GM18868 (cell line): ENCODE measurements at regions not wholly inside any gene's neighbourhood (a gene's known extent, or its start where the extent isn't known, plus 50 kb on each side); places are given as distances from the start of the nearest gene placed in this dataset.

ENCODE experiments used
- ATAC-seq: cut with Tn5 transposase; IDR thresholded peaks from one replicate; pipeline ENCODE4 v1.9.1; 2021; ENCODE audit warnings: mild to moderate bottlenecking, moderate library complexity; ENCODE audit not compliant: unreplicated experiment

DNA sequence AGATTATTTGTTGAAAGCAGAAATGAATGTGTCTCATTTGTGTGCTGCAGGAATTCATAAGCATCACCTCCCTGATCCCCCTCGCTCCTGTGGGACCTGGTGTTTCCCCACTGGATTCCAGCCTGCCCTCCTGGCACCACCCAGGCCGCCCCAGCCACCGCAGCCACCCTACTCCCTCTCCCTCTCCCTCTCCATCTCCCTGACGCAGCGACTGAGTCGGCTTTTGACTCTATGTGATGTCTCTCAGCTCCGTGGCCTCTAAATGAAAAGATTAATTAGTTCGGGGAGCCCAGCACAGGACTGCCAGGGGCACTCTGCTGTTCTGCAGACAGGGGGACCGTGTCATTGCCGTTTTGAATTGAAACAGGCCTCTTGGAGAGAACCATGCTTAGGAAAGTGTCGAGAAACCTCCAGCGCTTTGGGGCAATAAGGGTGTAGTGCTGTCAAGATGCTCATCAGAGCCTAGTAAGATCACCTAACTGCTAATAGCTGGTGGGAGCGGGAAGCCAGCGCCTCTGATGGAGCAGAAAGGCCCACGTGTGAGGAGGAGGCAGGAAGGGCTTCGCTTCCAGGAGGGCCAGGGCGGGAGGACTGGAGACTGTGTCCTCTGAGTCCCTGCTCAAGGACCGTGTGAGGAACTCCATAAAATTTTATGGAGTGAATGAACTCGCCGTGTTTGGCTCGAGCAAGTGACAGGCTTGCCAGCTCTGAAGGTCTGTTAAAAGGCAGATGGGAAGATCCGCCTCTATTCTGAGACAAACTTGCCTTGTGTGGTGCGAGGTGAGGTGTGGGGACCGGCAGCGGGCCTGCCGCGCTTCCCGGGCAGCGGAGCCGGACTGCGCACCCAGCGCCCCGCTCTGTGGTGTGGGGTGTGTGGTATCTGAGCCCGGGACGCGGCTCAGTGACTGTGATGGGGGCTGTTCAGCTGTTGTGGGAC, 157.4 kb upstream of the C14orf180 start:
- no peak for ATAC-seq

DNA sequence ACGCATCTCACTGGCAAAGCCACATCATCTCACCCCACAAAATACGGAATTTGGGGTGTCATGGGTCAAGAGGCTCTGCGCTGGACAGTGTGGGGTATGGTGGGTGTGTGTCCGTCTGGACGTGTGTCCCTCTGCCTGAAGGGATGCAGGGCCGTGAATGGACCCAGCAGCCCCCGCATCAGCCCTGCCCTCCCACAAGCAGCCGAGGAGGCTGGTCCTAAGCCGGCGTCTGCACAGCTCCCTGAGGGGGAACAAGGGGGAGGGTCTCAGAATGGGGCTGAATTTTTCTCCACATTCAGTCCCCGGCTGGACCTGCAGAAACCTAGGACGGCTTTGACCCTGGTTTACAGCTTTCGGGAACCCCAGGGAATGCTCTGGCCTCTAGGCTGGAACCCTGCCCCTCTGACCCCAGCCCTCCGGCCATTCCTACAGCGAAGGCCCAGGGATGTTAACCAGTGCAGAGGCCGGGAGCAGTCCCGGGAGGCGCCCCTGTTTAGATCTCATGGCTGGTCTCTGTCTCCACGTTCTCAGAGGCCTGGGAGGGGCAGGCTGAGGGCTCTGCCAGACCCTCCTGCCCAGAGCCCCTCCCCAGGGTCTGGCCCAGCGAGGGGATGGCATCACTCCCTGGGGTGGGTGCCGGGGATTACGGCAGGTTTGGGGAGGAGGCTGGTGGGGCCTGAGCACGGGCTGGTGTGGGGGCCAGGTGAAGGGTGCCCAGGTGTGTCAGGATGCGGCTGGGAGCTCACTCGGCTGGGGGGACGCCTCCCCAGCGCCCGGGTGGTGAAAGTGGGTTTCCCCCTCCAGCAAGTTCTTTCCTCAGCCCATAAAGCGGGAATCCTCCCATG, 156.5 kb upstream of the C14orf180 start:
- ATAC-seq, result no peak

DNA sequence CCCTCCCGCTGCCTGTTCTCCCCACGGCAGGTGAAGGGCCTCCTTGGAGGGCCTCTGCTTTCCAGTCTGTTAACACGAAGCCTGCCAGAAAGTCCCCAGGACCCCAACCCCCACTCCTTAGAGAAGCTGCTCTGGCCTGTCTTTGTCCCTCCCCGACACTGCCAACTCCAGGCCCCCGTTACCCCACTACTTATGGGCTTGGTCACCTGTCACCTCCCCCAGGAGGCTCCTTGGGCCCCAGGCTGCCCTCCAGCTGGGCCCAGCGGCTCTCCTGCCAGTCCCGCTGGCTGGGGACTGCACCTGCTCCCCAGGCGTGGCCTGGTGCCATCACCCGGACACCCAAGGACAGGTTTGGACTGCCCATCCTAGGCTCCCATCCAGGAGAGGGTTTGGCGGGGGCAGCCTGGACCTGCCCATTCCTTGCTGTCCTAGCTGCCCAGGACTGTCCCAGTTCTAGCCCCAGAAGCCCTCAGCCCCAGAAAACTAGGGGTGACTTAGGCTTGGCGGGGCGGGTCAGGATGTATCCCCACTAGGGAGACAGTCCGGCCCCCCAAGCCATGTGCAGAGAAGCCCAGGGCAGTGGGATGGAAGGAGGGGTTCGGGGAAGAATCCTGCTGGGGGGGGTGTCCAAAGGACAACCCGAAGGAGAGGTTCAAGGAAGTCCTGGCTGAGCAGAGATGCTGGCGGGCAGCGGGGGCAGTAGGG, 155.7 kb upstream of the C14orf180 start:
- no peak for ATAC-seq

DNA sequence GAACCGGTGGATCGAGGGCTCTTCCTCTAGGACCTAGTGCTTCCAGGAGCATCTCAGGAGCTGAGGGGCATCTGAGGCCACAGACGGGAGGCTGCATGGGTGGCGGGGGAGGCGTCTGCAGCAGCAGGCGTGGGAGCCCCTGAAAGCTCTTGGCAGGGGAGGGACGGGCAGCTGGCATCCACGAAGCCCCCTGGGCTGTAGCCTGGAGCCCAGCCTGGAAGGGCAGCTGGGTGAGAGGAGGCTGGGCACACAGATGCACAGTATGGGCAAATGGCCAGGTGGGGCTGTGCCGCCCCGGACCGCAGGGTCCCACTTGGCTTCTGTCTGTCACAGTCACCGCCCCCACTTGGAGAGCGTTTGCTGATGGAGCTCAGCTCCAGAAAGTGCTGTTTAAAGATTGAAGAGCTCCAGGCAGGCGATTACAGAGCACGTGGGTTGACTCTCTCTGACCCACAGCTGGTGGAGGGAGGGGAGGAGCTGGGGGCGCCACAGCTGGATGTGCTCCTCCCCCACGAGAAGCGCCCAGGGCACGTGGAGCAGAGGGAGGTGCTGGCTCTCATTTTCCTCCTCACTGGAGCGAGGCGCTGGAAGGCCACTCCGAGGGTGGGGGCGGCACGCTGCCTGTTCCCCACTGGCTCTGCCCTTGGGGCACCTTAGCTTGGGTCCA, 155.0 kb upstream of the C14orf180 start:
- no peak for ATAC-seq

DNA sequence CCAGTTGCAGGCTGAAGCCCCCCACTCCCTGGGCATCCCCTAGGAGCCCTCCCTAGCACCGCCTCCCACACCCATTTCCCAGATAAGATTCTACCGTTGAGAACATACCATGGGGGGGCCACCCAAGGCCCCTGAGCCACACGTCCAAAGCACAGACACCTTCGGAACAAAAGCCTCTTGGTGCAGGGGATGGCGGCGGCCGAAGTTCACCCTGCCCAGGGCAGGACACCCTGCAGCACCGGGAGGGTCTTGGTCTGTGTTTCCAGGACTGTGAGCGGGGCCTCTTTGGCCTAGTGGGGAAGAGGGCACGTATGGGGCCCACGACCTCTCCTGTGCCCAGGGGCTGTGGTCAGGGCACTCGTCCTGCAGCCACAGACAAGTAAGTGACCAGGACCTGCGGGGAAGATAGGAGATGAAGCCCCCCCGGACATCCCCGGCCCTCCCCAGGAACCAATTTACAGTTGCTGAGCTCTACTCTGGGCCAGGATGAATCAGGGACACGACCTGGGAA, 154.3 kb upstream of the C14orf180 start:
- no peak for ATAC-seq

DNA sequence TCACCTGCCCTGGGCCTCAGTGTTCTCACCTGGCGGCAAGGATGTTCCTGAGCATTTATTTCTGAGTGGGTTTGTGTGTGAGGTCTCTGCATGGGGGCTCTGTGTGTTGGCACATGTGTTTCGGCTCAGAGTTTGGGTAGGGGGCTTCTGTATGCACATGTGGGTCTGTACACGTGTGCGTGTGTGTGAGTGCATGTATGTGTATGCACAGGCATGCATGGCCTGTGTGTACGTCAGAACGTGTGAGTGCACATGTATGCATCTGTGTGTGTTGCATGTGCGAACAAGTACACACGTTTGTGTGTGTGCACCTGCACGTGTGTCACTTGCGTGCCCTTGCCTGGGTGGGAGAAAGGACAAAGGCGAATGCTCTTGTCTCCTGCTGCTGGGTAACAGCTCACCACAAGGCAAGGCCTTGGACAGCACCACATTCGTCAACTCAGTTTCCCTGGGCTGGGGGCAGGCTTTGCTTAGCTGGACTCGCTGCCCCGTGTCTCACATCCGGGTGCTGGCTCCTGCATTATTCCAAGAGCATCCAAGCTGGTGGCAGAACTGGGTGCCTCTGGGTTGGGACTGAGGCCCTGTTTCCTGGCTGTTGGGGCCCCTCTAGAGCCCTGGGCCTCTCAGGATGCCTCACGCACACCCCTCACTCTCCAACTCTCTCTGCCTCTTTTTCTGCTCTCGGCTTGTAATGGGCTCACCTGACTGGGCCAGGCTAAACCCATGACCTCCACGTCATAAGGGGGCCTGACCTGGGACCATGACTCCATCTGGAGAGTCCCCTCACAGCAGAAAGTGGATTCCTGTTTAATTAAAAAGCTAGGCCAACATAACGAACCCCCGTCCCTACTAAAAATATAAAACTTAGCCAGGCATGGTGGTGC, 153.6 kb upstream of the C14orf180 start:
- ATAC-seq, result no peak

DNA sequence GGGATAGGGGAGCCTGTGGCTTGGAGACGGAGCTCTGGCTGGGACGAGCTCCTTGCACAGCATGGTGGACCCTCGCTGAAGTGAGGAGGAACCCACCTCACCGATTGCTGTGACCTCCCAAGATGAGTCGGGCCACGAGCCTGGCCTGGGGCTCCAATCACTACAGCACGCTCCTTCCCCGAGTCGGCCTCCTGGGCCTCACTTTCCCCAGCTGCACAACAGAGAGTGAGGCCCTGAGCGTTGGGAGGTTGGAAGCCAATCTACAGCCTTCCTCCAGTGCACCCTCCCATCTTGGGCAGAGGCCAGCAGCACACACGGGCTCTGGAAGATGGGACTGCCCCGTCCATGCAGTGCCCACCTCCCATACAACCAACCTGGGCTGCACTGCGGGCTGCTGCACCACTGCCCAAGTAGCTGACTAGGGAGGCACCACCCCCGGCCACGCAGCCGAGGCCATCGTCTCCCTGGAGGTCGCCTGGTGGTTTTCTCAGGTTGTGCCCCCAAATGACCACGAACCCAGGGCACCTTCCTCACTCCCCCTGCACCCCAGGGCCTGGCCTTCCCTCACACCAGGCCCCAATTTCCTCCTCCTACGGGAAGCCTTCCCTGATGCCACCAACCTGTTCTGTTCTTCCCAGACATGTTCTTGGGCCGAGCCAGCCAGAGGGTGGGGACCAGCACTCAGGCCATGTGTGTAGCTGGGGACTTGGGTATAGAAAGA, 152.3 kb upstream of the C14orf180 start:
- no peak for ATAC-seq

DNA sequence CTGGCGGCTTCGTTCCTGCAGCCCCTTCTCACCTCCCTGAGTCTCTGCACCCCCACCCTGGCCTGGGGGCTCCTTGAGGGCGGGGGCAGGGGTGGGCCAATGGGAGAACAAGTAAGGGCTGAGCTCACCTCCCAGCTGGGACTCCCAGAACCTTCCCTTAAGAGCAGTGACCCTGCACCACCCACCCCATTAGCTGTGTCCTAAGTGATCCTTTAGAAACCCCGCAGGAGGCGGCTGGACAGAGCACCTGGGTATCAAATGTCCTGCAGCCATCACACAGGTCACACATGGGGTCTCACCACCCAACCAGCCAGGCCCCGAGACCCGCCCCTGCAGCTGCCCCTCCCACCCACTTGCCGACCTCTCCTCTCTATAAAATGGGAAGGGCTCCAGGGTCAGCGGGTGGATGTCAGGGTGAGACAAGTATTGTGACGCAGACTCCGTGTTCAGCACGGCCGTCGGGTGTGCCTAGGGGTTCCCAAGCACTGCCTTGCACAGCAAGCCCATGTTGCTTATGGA, 151.2 kb upstream of the C14orf180 start:
- ATAC-seq, result no peak

DNA sequence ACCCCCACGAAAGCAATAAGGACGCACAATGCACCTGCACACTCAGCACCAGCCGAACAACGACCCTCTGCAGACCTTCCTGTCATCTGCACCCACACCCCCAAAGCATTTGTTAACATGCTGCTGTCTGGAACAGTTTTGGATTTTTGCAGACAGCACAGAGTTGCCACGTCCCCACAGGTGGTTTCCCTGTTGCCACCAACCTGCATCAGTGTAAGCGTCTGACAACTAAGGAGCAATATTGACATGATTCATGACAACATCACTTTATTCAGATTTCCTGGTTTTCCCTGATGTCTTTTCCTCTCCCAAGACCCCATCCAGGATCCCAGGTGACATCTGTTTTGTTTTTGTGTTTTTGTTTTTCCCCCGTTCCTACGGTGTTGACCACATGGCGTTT, 150.7 kb upstream of the C14orf180 start:
- no peak for ATAC-seq

DNA sequence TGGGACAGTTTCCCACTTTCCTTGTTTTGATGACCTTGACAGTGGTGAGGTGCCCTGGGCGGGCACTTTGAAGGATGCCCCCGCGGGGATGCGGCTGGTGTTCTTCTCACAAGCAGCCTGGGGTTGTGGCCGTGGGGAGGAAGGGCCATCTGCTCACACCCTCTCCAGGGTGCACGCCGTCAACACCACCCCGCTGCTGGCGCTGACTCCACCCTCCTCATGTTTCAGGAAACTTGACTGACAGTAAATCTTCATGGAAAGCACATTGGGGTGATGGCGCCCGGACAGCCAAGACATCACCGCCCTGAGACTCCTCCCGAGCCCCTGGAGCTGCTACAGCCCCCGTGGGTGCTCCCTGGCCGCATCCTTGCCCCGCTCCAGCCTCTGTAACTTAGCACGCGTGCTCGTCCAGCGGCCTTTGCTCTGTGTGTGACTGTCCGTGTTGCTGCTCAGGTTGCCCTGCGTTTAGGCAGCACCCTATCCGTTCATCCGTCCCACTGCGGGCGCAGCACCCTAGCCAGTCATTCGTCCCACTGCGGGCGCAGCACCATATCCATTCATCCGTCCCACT, 150.2 kb upstream of the C14orf180 start:
- ATAC-seq, result no peak

DNA sequence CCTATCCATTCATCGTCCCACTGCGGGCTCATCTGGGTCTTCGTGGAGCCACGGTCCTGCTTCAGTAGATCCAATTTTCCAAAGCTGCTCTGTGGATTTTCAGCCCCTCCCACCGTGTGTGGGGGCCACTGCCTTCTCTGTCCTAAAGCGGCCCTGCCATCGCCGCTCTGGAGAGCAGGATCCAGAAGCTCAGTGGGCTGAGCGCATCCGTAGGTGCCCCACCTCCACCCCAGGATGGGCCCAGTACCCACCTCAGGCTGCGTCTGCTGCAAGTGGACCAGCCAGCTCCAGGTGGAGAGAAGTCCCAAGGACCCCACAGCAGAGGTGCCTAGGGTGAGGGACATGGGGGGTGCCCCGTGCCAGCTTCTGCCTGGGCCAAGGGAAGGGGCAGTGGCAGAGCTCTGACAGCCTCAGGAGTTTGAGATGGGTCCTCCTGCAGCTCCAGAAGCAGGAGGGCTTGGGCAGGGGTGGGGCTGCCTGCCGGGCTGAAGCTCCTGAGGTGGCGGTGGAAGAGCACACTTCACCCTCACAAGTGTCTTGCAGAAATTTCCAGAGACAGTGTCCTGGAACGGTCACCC, 148.1 kb upstream of the C14orf180 start:
- ATAC-seq, result no peak

DNA sequence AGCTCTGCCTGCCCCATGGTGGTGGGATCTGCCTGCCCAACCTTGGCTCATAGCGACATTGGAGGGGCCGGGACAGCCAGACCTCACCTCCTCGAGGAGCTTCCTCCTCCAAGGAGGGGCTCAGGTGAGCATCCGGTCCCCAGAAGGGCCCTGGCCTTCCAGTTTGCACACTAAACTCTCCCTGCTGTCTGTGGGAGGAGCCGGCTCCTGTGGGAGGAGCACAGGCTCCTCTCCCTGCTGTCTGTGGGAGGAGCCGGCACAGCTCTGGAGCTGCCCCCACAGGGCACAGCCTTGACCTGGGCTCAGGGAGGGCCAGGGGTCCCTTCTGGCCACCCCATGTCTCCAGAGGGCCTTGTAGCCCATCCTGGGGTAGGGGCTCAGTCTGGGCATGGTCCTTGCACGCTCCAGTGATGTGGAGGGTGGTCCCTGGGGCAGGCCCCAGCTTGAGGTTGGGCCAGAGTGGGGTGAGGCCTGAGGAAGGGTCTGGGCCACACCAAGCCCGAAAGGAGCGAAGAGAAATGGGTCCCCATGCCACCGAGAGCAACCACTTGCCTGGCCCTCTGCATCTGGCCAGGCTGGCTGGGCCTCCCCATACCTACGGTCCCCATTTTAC, 147.5 kb upstream of the C14orf180 start:
- no peak for ATAC-seq

DNA sequence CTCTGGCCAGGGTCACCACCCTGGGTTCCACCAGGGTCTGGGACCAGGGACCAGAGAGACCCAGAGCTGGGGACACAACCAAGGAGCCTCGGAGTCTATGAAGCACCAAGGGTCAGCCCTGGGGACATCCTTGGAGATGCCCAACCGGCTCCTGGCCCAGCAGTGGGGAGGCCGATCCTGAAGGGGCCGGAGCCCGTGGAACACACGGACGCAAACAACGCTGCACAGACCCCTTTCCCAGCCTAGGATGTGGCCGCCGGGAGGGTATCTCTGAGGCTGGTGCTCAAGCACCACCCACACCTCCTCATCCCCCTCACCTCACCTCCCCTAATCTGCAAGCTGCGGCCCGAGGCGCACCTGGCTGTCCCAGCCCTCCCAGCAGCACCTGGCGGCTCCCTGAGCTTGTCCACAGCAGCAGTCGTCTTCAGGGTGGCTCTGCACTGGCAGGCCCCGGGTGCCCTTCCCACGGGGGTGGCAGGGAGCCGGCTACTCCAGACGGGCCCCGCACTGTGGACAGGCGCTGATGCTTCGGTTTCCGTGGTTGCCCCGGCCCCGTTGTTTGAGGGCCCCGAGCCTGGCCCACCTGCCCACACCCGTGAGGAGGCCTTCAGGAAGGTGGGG, 146.8 kb upstream of the C14orf180 start:
- ATAC-seq, result no peak

DNA sequence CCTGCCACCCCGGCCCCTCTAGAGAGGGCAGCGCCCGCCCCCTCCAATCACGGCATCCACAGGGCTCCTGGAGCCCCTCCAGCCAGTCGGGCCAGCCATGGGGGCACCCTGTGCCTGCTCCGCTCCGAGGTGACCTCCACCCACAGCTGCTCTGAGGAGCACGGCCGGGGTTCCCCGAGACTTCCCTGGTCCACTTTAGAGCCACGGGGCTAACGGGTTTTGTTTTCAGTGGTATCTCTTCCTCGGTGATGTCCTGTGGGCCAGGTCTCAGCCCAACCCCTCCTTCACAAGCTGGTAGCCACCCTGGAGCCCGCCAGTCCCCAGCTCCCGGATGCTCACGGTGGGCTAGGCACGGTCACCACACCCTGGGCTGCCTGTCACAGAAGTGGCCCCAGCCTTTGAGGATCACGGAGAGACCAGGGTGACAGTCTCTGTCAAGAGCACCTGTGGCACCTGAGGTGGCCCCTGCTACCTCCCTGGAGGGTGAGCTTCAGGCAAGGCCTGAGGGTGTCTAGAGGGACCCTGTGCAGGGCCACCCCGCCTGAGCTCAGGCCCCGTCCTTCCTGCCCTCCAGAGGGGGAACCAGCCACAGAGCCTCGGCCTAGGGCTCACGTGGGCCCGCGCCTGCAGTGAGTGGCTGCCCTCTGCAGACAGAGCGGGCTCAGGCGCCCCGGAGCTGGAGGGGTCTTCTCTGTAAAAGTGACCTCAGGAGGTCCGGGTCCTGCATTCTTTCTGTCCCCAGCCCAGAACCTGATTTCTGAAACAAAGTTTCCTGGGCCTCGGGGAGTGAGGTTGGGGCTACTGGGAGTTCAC, 146.0 kb upstream of the C14orf180 start:
- no peak for ATAC-seq

DNA sequence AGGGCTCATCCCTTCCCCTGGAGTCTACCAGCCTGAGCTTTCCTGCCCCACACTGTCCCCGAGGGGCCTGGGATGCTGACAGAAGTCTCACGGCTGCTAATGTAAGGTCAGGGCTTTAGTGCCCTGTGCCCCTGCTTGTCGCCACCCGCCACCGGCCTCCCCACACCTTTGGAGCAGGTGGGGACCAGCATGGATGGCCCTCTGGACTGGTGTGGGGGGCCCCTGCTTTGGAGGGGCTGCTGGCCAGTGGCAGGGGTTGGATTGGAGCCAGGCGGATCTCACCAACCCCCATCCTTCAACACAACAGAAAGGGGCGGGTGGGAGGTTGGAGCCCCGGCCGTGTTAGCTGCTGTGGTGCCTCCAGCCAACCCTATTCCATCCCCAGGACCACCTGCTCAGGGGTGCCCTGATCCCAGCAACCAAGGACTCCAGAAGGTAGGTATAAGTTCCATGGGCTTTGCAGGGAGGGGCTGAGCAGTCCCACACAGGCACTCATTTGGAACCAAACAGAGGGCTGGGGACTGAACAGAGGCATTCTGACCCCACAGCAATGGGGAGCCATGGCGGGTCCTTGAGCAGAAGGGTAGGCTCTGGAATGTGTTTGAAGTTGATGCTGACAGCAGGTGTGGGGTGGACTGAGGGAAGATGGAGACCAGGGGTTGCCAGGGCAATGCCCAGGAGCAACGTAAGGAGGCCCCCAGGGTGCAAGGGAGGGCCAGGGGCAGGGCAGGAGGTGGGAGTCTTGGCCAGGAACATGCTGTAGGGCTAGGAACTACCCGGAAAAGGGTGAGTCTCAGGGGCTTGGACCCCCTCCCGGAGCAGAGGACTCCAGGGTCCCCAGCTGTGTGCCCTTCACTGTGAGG, 145.1 kb upstream of the C14orf180 start:
- no peak for ATAC-seq
